HL-60/S4 treated with phorbol 12-myristate 13-acetate at 8.2 ng/mL for 4 days and 3 days (cell line): ENCODE measurements at regions not wholly inside any gene's neighbourhood (a gene's known extent, or its start where the extent isn't known, plus 50 kb on each side); places are given as distances from the start of the nearest gene placed in this dataset.

Source experiments
- in situ Hi-C: fragments of 300-500 bp; cut with MboI; formaldehyde crosslinking; loops from 2 replicates; pipeline ENCODE4 v1.15.0; 2022; ENCODE audit warnings: low sequenced_read_pairs

- in situ Hi-C loops: loop anchor here (25.0 kb wide), 1 partner anchor 290 kb away; no protein-coding TSS in a partner anchor
Observed at GRCh38 chr2:105597011-105597805, 147.5 kb upstream of the NCK2 start.

GRCh38 chr2:105596411-105596921 lies 148.2 kb upstream of the NCK2 start:
- in situ Hi-C loops: loop anchor here (25.0 kb wide), 1 partner anchor 291 kb away; no protein-coding TSS in a partner anchor

DNA sequence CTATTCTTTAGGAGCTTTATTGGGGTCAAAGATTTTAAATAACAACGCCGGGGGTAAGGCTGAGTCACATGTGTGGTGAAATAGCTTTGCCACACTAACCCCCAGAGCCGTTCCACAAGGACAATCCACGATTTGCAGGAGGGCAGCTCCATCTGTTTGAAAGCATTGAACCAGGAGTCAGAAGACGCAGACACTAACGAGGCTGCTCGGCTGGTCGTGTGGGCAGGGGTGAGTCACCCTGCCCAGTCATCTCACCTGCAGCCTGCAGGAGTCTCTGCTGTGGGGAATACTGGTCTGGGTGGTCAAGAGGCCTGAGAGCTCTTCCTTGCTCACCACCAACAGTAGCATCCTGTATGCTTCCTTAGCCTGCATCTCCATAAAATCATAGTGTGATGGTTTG lies 149.2 kb upstream of the NCK2 start:
- in situ Hi-C loops: loop anchor here (25.0 kb wide), 1 partner anchor 292 kb away; no protein-coding TSS in a partner anchor

DNA sequence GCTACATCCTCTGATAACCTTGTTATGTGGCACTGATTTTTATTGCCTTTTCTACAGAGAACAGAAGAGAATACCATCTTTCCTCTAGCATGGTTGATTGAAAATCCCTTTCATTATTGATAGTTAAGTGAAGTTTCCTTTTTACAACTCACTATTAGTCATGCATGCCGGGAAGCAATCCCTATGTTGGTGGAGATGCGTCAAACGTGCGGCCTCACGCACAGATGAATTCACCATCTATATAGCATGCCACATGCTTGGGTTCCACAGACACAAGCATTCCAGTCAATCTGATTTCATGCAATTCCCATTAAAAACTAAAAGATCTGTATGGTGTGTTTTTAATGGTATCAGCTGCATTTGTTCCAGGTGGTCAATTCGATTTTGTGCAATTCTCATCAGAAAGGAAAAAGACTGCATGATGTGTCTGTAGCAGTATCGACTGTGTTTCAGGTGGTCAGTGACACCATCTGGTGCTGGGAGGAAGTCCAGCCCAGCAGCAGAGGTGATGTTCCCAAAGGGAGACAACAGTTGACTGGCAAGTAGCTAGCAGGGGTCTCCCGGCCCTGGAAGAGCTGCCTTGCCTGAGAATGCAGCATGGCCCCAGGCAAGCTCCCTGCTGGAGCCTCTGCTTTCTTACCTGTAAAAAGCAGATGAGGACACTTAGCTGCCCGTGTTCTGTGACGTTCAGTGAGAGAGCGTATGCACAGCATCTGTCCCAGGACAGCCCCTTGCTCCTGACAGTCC lies 151.3 kb upstream of the NCK2 start:
- in situ Hi-C loops: loop anchor here (25.0 kb wide), 1 partner anchor 294 kb away; no protein-coding TSS in a partner anchor

- in situ Hi-C loops: loop anchor here (25.0 kb wide), 1 partner anchor 295 kb away; no protein-coding TSS in a partner anchor
Observed at GRCh38 chr2:105592288-105592687, 152.4 kb upstream of the NCK2 start.

DNA sequence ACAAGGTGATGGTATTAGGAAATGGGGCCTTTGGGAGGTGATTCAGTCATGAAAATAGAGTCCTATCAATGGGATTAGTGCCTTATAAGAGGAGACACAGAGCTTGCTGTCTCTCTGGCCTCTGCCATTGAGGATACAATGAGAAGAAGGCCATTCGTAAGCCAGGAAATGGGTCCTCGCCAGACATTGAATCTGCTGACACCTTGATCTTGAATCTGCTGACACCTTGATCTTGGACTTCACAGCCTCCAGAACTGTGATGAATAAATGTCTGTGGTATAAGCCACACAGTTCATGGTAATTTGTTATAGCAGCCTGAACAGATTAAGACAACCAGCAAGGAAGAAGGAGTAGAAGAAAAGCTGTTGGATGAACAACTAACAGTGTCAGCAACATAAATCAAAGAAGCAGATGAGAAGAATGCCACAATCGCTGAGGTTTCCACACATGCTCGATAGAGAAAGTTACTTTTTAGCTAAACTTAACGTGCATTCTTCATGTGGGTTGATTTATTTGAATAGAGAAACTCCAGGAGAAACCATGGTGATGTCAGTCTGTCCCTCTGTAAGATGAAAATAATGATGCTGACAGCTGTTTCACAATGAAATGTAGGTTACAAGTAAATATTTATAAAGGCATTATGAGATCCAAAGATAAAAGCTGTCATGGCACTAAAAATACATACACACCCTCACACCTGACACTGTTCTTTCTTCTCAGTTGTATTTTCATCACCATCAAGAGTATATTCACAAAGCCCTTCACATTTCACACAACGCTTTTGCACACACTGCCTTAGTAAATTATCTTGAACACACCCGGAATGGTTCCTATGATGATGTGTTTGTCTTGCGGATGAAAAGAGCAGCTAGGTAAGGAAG lies 153.7 kb upstream of the NCK2 start:
- in situ Hi-C loops: loop anchor here (25.0 kb wide), 1 partner anchor 296 kb away; no protein-coding TSS in a partner anchor

DNA sequence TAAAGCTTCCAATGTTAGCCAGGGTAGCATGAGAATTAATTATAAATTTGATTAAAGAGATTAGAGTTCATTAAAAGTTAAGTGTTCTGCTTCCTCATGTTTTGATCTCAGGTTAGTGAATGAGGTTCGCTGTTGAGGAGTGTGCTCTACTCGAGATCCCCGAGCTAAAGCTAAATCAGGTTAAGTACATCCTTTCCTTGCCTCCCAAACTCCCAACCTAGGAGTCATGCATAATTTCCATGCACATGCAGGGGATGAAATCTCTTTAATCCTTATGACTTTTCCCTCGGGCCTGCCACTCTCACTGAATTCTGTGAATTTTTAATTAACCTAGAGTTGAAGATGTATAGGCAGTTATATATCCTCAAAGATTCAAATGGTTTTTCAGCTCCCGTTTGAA lies 156.1 kb upstream of the NCK2 start:
- in situ Hi-C loops: loop anchor here (25.0 kb wide), 1 partner anchor 299 kb away; no protein-coding TSS in a partner anchor

DNA sequence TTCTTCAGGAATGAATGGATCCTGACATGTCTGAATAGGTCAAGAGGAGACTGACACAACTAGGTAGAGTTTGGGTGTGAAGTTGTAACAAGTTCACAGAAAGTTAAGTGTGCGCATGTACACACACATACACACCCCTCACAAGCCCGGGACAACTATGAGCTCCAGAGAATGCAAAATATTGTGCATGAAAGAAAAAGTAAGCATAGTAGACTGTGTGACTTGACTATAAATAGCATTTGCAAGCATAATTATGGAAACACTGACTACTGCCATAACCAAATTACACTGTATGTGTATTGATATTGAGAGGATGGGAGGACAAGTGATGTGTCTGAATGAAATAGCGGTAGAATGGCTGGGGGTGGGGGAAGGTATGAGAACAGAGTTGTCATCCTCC lies 157.1 kb upstream of the NCK2 start:
- in situ Hi-C loops: loop anchor here (25.0 kb wide), 1 partner anchor 300 kb away; no protein-coding TSS in a partner anchor

- in situ Hi-C loops: loop anchor here (25.0 kb wide), 1 partner anchor 303 kb away; no protein-coding TSS in a partner anchor
Observed at GRCh38 chr2:105584435-105585010, 160.2 kb upstream of the NCK2 start.

- in situ Hi-C loops: loop anchor here (25.0 kb wide), 1 partner anchor 304 kb away; no protein-coding TSS in a partner anchor
Observed at GRCh38 chr2:105582952-105583660, 161.6 kb upstream of the NCK2 start.

- in situ Hi-C loops: loop anchor here (25.0 kb wide), 1 partner anchor 306 kb away; no protein-coding TSS in a partner anchor
Observed at GRCh38 chr2:105581555-105581944, 163.2 kb upstream of the NCK2 start.

DNA sequence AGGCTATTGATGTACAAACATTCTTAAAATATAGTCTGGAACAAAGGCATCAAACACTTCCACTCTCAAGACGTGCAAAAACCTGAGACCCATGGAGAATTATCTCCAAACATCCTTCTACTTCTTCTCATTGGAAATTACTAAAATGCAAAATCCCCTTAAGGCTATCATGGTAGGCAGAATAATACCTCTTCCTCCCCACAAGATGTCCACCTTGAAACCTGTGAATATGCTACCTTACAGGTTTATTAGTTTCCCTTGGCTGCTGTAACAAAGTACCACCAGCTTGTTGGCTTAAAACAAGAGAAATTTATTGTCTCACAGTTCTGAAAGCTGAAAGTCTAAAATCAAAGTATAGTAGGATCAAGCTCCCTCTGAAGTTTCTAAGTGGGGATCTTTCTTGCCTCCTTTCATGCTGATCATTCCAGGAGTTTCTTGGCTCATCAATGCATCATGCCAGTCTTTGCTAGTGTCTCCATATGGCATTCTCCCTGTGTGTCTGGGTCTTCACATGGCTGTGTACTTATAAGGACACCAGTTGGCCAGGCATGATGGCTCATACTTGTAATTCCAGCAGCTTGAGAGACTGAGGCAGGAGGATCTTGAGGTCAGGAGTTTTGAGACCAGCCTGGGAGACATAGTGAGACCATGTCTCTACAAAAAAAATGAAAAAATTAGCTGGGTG lies 163.7 kb upstream of the NCK2 start:
- in situ Hi-C loops: loop anchor here (25.0 kb wide), 1 partner anchor 306 kb away; no protein-coding TSS in a partner anchor

DNA sequence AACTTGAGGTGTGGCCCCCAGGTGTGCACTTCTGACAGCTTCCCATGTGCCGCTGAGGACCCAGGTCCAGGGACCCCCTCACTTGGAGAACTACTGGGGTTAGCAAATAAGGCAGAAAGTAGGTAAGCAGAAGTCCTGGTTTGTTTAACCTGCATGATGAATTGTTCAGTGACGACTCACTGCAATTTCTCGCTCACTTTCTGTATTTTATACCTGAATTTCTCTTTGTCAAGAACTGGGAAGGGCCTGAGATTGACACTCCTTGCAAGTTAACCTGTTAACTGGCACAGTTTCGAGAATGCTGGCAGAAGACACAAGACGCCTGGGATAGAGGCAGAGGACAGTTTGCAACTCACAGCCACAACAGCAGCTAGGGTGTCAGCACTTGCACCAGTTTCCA lies 164.5 kb upstream of the NCK2 start:
- in situ Hi-C loops: loop anchor here (25.0 kb wide), 1 partner anchor 307 kb away; no protein-coding TSS in a partner anchor

DNA sequence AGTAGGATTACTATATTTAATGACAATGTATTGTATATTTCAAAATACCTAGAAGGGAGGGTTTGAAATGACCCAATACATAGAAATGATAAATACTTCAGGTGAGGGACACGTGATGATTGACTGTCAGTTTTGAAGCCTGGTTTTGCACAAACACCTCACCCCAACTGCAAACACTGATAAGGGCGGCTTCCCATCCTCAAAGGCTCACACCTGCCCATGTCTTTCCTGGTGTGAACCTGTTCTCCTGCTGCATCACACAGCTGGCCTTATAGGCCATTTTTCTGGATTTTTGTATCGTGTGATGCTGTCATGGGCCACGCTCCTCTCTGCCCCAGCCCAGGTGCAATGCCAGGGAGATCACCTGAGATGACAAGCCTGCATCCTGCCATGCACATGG lies 166.5 kb upstream of the NCK2 start:
- in situ Hi-C loops: loop anchor here (25.0 kb wide), 1 partner anchor 309 kb away; no protein-coding TSS in a partner anchor

GRCh38 chr2:105577762-105578161 lies 166.9 kb upstream of the NCK2 start:
- in situ Hi-C loops: loop anchor here (25.0 kb wide), 1 partner anchor 310 kb away; no protein-coding TSS in a partner anchor

DNA sequence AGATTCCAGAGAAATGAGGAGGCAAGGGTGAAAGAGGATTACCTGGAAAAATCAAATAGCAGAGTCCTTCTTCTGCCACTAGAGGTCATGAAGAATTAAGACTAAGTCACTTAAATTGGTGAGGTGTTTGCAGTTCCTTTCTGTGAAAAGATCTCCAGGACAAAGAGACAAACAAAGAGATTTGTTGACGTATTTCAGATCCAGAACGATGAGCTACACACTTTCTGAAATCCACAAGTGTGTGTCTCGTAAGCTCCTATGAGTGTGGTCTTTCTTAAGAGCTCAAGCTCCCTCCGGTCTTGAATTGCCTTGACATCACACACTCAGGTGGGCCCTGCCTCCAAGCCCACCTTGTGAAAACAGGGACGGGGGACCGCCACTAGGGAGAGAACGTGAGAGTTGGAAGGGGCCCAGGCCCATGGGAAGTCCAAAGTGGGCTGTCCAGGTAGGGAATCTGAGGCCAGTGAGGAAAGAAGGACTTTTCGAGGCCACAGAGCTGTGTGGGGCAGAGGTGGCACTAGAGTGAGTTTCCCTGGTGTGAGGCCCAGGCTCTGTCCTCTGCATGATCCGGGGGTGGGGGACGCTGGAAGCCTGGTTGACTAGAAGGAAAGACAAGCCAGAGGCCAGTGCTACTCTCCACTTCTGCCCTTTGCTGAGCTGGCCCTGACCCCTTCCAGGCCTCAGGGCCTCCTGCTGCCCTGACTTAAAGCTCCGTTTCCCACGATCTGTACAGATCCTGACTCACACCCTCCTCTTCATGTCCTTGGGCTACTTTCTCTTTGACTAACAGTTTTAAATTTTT lies 168.1 kb upstream of the NCK2 start:
- in situ Hi-C loops: loop anchor here (25.0 kb wide), 1 partner anchor 311 kb away; no protein-coding TSS in a partner anchor

GRCh38 chr2:105576050-105576439 lies 168.7 kb upstream of the NCK2 start:
- in situ Hi-C loops: loop anchor here (25.0 kb wide), 1 partner anchor 311 kb away; no protein-coding TSS in a partner anchor
